ENCODE measurements at regions not wholly inside any gene's neighbourhood (a gene's known extent, or its start where the extent isn't known, plus 50 kb on each side); places are given as distances from the start of the nearest gene placed in this dataset.
"Not testable (repeated sequence)": the region's sequence is repeated elsewhere in the genome, so short reads cannot be mapped to it uniquely, and the experiment has no call there.

- H3K4me3 ChIP-seq (ENCODE audit: low read depth in 1 of 3, low read length in 3 of 3) = no peak overlapping the region
- no peaks in the 10 kb centered on the region for H3K4me1 ChIP-seq (ENCODE audit: control insufficient read depth in 3 of 3, insufficient read depth in 2 of 3, low read depth in 1 of 3, low read length in 2 of 3)
- 74 to 83% (median 81%) methylated on average over 2 of the region's 2 CpGs for WGBS, 3 donors
- no peaks in the 10 kb centered on the region for H3K36me3 ChIP-seq (ENCODE audit: control insufficient read depth in 3 of 3, insufficient read depth in 2 of 3, low read depth in 1 of 3, low read length in 3 of 3)
- H3K27me3 ChIP-seq (ENCODE audit: control insufficient read depth in 3 of 3, insufficient read depth in 3 of 3, low read length in 3 of 3) = no peaks in the 10 kb centered on the region
- H3K9me3 ChIP-seq (ENCODE audit: control insufficient read depth in 2 of 2, insufficient read depth in 1 of 2, low read depth in 1 of 2, low read length in 1 of 2) = no peaks in the 10 kb centered on the region
- no peak for FAIRE-seq
- H3K27ac ChIP-seq (ENCODE audit: low read depth in 1 of 3, low read length in 2 of 3) = no peak overlapping the region
- no peak for DNase-seq
Observed at GRCh38 chr2:58475756-58476155, 234.6 kb upstream of the FANCL start.

GRCh38 chr2:58473165-58473564 is 232.0 kb upstream of the FANCL start:
- FAIRE-seq = no peak
- no peaks in the 10 kb centered on the region for H3K4me1 ChIP-seq (ENCODE audit: control insufficient read depth in 3 of 3, insufficient read depth in 2 of 3, low read depth in 1 of 3, low read length in 2 of 3)
- WGBS, 3 donors = 88 to 91% (median 89%) methylated on average over 4 of the region's 4 CpGs
- no peak overlapping the region for H3K27ac ChIP-seq (ENCODE audit: low read depth in 1 of 3, low read length in 2 of 3)
- H3K9me3 ChIP-seq (ENCODE audit: control insufficient read depth in 2 of 2, insufficient read depth in 1 of 2, low read depth in 1 of 2, low read length in 1 of 2) = no peaks in the 10 kb centered on the region
- H3K4me3 ChIP-seq (ENCODE audit: low read depth in 1 of 3, low read length in 3 of 3) = no peak overlapping the region
- no peaks in the 10 kb centered on the region for H3K36me3 ChIP-seq (ENCODE audit: control insufficient read depth in 3 of 3, insufficient read depth in 2 of 3, low read depth in 1 of 3, low read length in 3 of 3)
- no peak for DNase-seq
- no peaks in the 10 kb centered on the region for H3K27me3 ChIP-seq (ENCODE audit: control insufficient read depth in 3 of 3, insufficient read depth in 3 of 3, low read length in 3 of 3)

GRCh38 chr2:58466804-58467203 is 225.7 kb upstream of the FANCL start:
- no peak for FAIRE-seq
- Histone ChIP-seq H3K4me3 (ENCODE audit: low read depth in 1 of 3, low read length in 3 of 3) (no peak overlapping the region), H3K9me3 (ENCODE audit: control insufficient read depth in 2 of 2, insufficient read depth in 1 of 2, low read depth in 1 of 2, low read length in 1 of 2) (no peaks in the 10 kb centered on the region), H3K4me1 (ENCODE audit: control insufficient read depth in 3 of 3, insufficient read depth in 2 of 3, low read depth in 1 of 3, low read length in 2 of 3) (no peaks in the 10 kb centered on the region), H3K27me3 (ENCODE audit: control insufficient read depth in 3 of 3, insufficient read depth in 3 of 3, low read length in 3 of 3) (no peaks in the 10 kb centered on the region), H3K27ac (ENCODE audit: low read depth in 1 of 3, low read length in 2 of 3) (no peak overlapping the region), H3K36me3 (ENCODE audit: control insufficient read depth in 3 of 3, insufficient read depth in 2 of 3, low read depth in 1 of 3, low read length in 3 of 3) (no peaks in the 10 kb centered on the region)
- no peak for DNase-seq
- 18 to 37% (median 27%) methylated on average over 1 of the region's 1 CpG for WGBS, 3 donors

- not testable (repeated sequence) for H3K9me3 ChIP-seq (ENCODE audit: control insufficient read depth in 2 of 2, insufficient read depth in 1 of 2, low read depth in 1 of 2, low read length in 1 of 2); H3K4me3 ChIP-seq (ENCODE audit: low read depth in 1 of 3, low read length in 3 of 3); FAIRE-seq; H3K4me1 ChIP-seq (ENCODE audit: control insufficient read depth in 3 of 3, insufficient read depth in 2 of 3, low read depth in 1 of 3, low read length in 2 of 3); H3K36me3 ChIP-seq (ENCODE audit: control insufficient read depth in 3 of 3, insufficient read depth in 2 of 3, low read depth in 1 of 3, low read length in 3 of 3); H3K27ac ChIP-seq (ENCODE audit: low read depth in 1 of 3, low read length in 2 of 3); H3K27me3 ChIP-seq (ENCODE audit: control insufficient read depth in 3 of 3, insufficient read depth in 3 of 3, low read length in 3 of 3); DNase-seq
- WGBS, 3 donors = 77 to 79% (median 78%) methylated on average over 2 of the region's 2 CpGs
Observed at GRCh38 chr2:58466021-58466420, 224.9 kb upstream of the FANCL start.

GRCh38 chr2:58460670-58461069 is 219.5 kb upstream of the FANCL start:
- no peak overlapping the region for H3K27ac ChIP-seq (ENCODE audit: low read depth in 1 of 3, low read length in 2 of 3)
- no peaks in the 10 kb centered on the region for H3K4me1 ChIP-seq (ENCODE audit: control insufficient read depth in 3 of 3, insufficient read depth in 2 of 3, low read depth in 1 of 3, low read length in 2 of 3)
- DNase-seq (no peak), FAIRE-seq (no peak)
- no peak overlapping the region for H3K4me3 ChIP-seq (ENCODE audit: low read depth in 1 of 3, low read length in 3 of 3)
- H3K27me3 ChIP-seq (ENCODE audit: control insufficient read depth in 3 of 3, insufficient read depth in 3 of 3, low read length in 3 of 3) = no peaks in the 10 kb centered on the region
- H3K36me3 ChIP-seq (ENCODE audit: control insufficient read depth in 3 of 3, insufficient read depth in 2 of 3, low read depth in 1 of 3, low read length in 3 of 3) = no peaks in the 10 kb centered on the region
- 95 to 96% (median 95%) methylated on average over 22 of the region's 22 CpGs for WGBS, 3 donors
- H3K9me3 ChIP-seq (ENCODE audit: control insufficient read depth in 2 of 2, insufficient read depth in 1 of 2, low read depth in 1 of 2, low read length in 1 of 2) = no peaks in the 10 kb centered on the region

- no peaks in the 10 kb centered on the region for H3K9me3 ChIP-seq (ENCODE audit: control insufficient read depth in 2 of 2, insufficient read depth in 1 of 2, low read depth in 1 of 2, low read length in 1 of 2)
- H3K4me1 ChIP-seq (ENCODE audit: control insufficient read depth in 3 of 3, insufficient read depth in 2 of 3, low read depth in 1 of 3, low read length in 2 of 3) = peaks cover 0 to 6% (median 0%) of the 10 kb centered on the region in 3 donors
- DNase-seq = no peak
- FAIRE-seq = no peak
- 65 to 74% (median 73%) methylated on average over 3 of the region's 3 CpGs for WGBS, 3 donors
- H3K27me3 ChIP-seq (ENCODE audit: control insufficient read depth in 3 of 3, insufficient read depth in 3 of 3, low read length in 3 of 3) = no peaks in the 10 kb centered on the region
- H3K36me3 ChIP-seq (ENCODE audit: control insufficient read depth in 3 of 3, insufficient read depth in 2 of 3, low read depth in 1 of 3, low read length in 3 of 3) = no peaks in the 10 kb centered on the region
- no peak overlapping the region for H3K4me3 ChIP-seq (ENCODE audit: low read depth in 1 of 3, low read length in 3 of 3)
- no peak overlapping the region for H3K27ac ChIP-seq (ENCODE audit: low read depth in 1 of 3, low read length in 2 of 3)
Observed at GRCh38 chr2:58449286-58450010, 208.3 kb upstream of the FANCL start.

- Histone ChIP-seq H3K27ac (ENCODE audit: low read depth in 1 of 3, low read length in 2 of 3) (no peak overlapping the region), H3K27me3 (ENCODE audit: control insufficient read depth in 3 of 3, insufficient read depth in 3 of 3, low read length in 3 of 3) (no peaks in the 10 kb centered on the region), H3K36me3 (ENCODE audit: control insufficient read depth in 3 of 3, insufficient read depth in 2 of 3, low read depth in 1 of 3, low read length in 3 of 3) (no peaks in the 10 kb centered on the region), H3K4me3 (ENCODE audit: low read depth in 1 of 3, low read length in 3 of 3) (no peak overlapping the region), H3K4me1 (ENCODE audit: control insufficient read depth in 3 of 3, insufficient read depth in 2 of 3, low read depth in 1 of 3, low read length in 2 of 3) (peaks cover 0 to 6% (median 0%) of the 10 kb centered on the region in 3 donors), H3K9me3 (ENCODE audit: control insufficient read depth in 2 of 2, insufficient read depth in 1 of 2, low read depth in 1 of 2, low read length in 1 of 2) (no peaks in the 10 kb centered on the region)
- DNase-seq = no peak
- 83 to 90% (median 87%) methylated on average over 2 of the region's 2 CpGs for WGBS, 3 donors
- no peak for FAIRE-seq
Observed at GRCh38 chr2:58448845-58449244, 207.7 kb upstream of the FANCL start.

- no peaks in the 10 kb centered on the region for H3K9me3 ChIP-seq (ENCODE audit: control insufficient read depth in 2 of 2, insufficient read depth in 1 of 2, low read depth in 1 of 2, low read length in 1 of 2)
- no peaks in the 10 kb centered on the region for H3K36me3 ChIP-seq (ENCODE audit: control insufficient read depth in 3 of 3, insufficient read depth in 2 of 3, low read depth in 1 of 3, low read length in 3 of 3)
- no peaks in the 10 kb centered on the region for H3K27me3 ChIP-seq (ENCODE audit: control insufficient read depth in 3 of 3, insufficient read depth in 3 of 3, low read length in 3 of 3)
- DNase-seq (peak; percentile 68 to 77), FAIRE-seq (no peak)
- H3K4me1 ChIP-seq (ENCODE audit: control insufficient read depth in 3 of 3, insufficient read depth in 2 of 3, low read depth in 1 of 3, low read length in 2 of 3) = peaks cover 0 to 6% (median 0%) of the 10 kb centered on the region in 3 donors
- H3K27ac ChIP-seq (ENCODE audit: low read depth in 1 of 3, low read length in 2 of 3) = no peak overlapping the region
- H3K4me3 ChIP-seq (ENCODE audit: low read depth in 1 of 3, low read length in 3 of 3) = no peak overlapping the region
- 6 to 19% (median 18%) methylated on average over 6 of the region's 6 CpGs for WGBS, 3 donors
Observed at GRCh38 chr2:58448065-58448507, 207.0 kb upstream of the FANCL start.

- no peak for FAIRE-seq
- Histone ChIP-seq H3K4me1 (ENCODE audit: control insufficient read depth in 3 of 3, insufficient read depth in 2 of 3, low read depth in 1 of 3, low read length in 2 of 3) (peaks cover 0 to 6% (median 0%) of the 10 kb centered on the region in 3 donors), H3K27me3 (ENCODE audit: control insufficient read depth in 3 of 3, insufficient read depth in 3 of 3, low read length in 3 of 3) (no peaks in the 10 kb centered on the region), H3K9me3 (ENCODE audit: control insufficient read depth in 2 of 2, insufficient read depth in 1 of 2, low read depth in 1 of 2, low read length in 1 of 2) (no peaks in the 10 kb centered on the region), H3K27ac (ENCODE audit: low read depth in 1 of 3, low read length in 2 of 3) (no peak overlapping the region), H3K36me3 (ENCODE audit: control insufficient read depth in 3 of 3, insufficient read depth in 2 of 3, low read depth in 1 of 3, low read length in 3 of 3) (no peaks in the 10 kb centered on the region), H3K4me3 (ENCODE audit: low read depth in 1 of 3, low read length in 3 of 3) (no peak overlapping the region)
- DNase-seq = no peak
- WGBS, 3 donors = 91 to 95% (median 95%) methylated on average over 2 of the region's 2 CpGs
Observed at GRCh38 chr2:58447586-58447985, 206.5 kb upstream of the FANCL start.

Data from small intestine (tissue), 7 donors.